Neuronal stem cell (in vitro differentiated cells): ENCODE measurements at regions not wholly inside any gene's neighbourhood (a gene's known extent, or its start where the extent isn't known, plus 50 kb on each side); places are given as distances from the start of the nearest gene placed in this dataset.
"Not testable (repeated sequence)": the region's sequence is repeated elsewhere in the genome, so short reads cannot be mapped to it uniquely, and the experiment has no call there.

Experiments
- DNase-seq: peaks from one replicate; pipeline ENCODE4 v3.0.0-alpha.2; 2013; ENCODE audit warnings: low spot score
- H2AFZ ChIP-seq: one replicate; pipeline ENCODE4 v1.6.1; 2013; ENCODE audit warnings: mild to moderate bottlenecking, low read length, inconsistent platforms
- H2AK5ac ChIP-seq: 2 replicates; pipeline ENCODE4 v1.6.1; 2013; ENCODE audit warnings: low read depth, mild to moderate bottlenecking, inconsistent platforms, low read length, moderate library complexity, mixed read lengths
- H2BK120ac ChIP-seq: 2 replicates; pipeline ENCODE4 v1.6.1; 2013; ENCODE audit warnings: low read depth, mild to moderate bottlenecking, inconsistent platforms, low read length, moderate library complexity, mixed read lengths
- H2BK12ac ChIP-seq: one replicate; pipeline ENCODE4 v1.6.1; 2013; ENCODE audit warnings: low read length, inconsistent platforms
- H2BK15ac ChIP-seq: 2 replicates; pipeline ENCODE4 v1.6.1; 2013; ENCODE audit warnings: mild to moderate bottlenecking, low read length, inconsistent platforms, mixed read lengths
- H2BK5ac ChIP-seq: one replicate; pipeline ENCODE4 v1.6.1; 2013; ENCODE audit warnings: inconsistent platforms, mild to moderate bottlenecking, low read length, moderate library complexity
- H3K14ac ChIP-seq: one replicate; pipeline ENCODE4 v1.6.1; 2013; ENCODE audit warnings: low read length, inconsistent platforms
- H3K18ac ChIP-seq: 2 replicates; pipeline ENCODE4 v1.6.1; 2013; ENCODE audit warnings: low read length, inconsistent platforms
- H3K23ac ChIP-seq: 2 replicates; pipeline ENCODE4 v1.6.1; 2013; ENCODE audit warnings: low read depth, mild to moderate bottlenecking, mixed read lengths, low read length, inconsistent platforms; ENCODE audit not compliant: poor library complexity
- H3K27ac ChIP-seq: replicated peaks from 3 replicates; pipeline ENCODE4 v1.5.1; 2013; ENCODE audit warnings: low read length, inconsistent platforms
- H3K27me3 ChIP-seq, 3 experiments: 2 replicates each; pipeline ENCODE4 v1.6.1; 2013; ENCODE audit warnings: low read length in 3 of 3, mild to moderate bottlenecking in 2 of 3, inconsistent platforms in 1 of 3, low read depth in 1 of 3, mixed read lengths in 1 of 3, moderate library complexity in 1 of 3; ENCODE audit not compliant: control insufficient read depth in 3 of 3, insufficient read depth in 3 of 3
- H3K36me3 ChIP-seq, 2 donors: replicated peaks in 1 of 2; 2 replicates each; pipeline ENCODE4 v1.6.1; 2013; ENCODE audit warnings: low read length in 2 of 2; ENCODE audit not compliant: control insufficient read depth in 2 of 2, insufficient read depth in 2 of 2
- H3K4ac ChIP-seq: 2 replicates; pipeline ENCODE4 v1.6.1; 2013; ENCODE audit warnings: inconsistent platforms, mild to moderate bottlenecking, low read length, moderate library complexity
- H3K4me1 ChIP-seq, 2 donors: 1 replicate in 1 of 2; 2 replicates in 1 of 2; pipeline ENCODE4 v1.6.1; 2013; ENCODE audit warnings: low read length in 2 of 2, low read depth in 1 of 2; ENCODE audit not compliant: control insufficient read depth in 2 of 2, insufficient read depth in 1 of 2
- H3K4me2 ChIP-seq: one replicate; pipeline ENCODE4 v1.6.1; 2013; ENCODE audit warnings: mild to moderate bottlenecking, low read length, inconsistent platforms; ENCODE audit not compliant: insufficient read depth, poor library complexity, severe bottlenecking
- H3K4me3 ChIP-seq, 2 donors: 2 replicates each; pipeline ENCODE4 v1.5.1; 2013; ENCODE audit warnings: low read length in 2 of 2, mild to moderate bottlenecking in 2 of 2, inconsistent platforms in 1 of 2, moderate library complexity in 1 of 2
- H3K79me1 ChIP-seq: one replicate; pipeline ENCODE4 v1.6.1; 2013; ENCODE audit warnings: low read depth, mild to moderate bottlenecking, inconsistent platforms, low read length, moderate library complexity
- H3K9ac ChIP-seq: one replicate; pipeline ENCODE4 v1.6.1; 2013; ENCODE audit warnings: mild to moderate bottlenecking, low read depth, low read length, inconsistent platforms; ENCODE audit not compliant: poor library complexity
- H3K9me3 ChIP-seq, 2 donors: replicated peaks in 1 of 2; 2 replicates each; pipeline versions ENCODE3 to v1.6.1; 2013; ENCODE audit warnings: low read length in 2 of 2, mild to moderate bottlenecking in 2 of 2, inconsistent platforms in 1 of 2, low read depth in 1 of 2, mixed read lengths in 1 of 2, moderate library complexity in 1 of 2; ENCODE audit not compliant: control insufficient read depth in 2 of 2, insufficient read depth in 1 of 2
- H4K8ac ChIP-seq: one replicate; pipeline ENCODE4 v1.6.1; 2013; ENCODE audit warnings: low read depth, mild to moderate bottlenecking, inconsistent platforms, low read length, moderate library complexity
- H4K91ac ChIP-seq: one replicate; pipeline ENCODE4 v1.6.1; 2013; ENCODE audit warnings: low read length, low read depth, mild to moderate bottlenecking, inconsistent platforms; ENCODE audit not compliant: poor library complexity
- WGBS, 2 donors: extraction: QIAGEN DNeasy Blood & Tissue Kit; methylation state at CpG; one replicate each; pipeline ENCODE4 v1.1.7; 2013; ENCODE audit warnings: missing lambda C conversion rate in 2 of 2, mixed read lengths in 1 of 2; ENCODE audit not compliant: insufficient read length in 2 of 2, insufficient replicate concordance in 1 of 2; ENCODE audit errors: extremely low coverage in 2 of 2; 5-methylcytosine and 5-hydroxymethylcytosine counted together

- Histone ChIP-seq H4K8ac (no peak overlapping the region), H3K9ac (no peak overlapping the region), H3K4me1 (peaks cover 0 to 4% of the 10 kb centered on the region in 2 donors), H3K9me3 (no peaks in the 10 kb centered on the region), H3K4me3 (no peak overlapping the region), H3K79me1 (no peaks in the 10 kb centered on the region), H3K18ac (no peak overlapping the region), H2BK15ac (peak overlapping the region; percentile 12), H2BK120ac (no peak overlapping the region), H4K91ac (no peak overlapping the region), H3K4me2 (peak overlapping the region; percentile 14), H2BK12ac (no peak overlapping the region), H2BK5ac (no peak overlapping the region), H2AK5ac (no peak overlapping the region), H3K27ac (no peak overlapping the region), H3K14ac (no peak overlapping the region), H3K23ac (no peak overlapping the region), H3K27me3 (no peaks in the 10 kb centered on the region), H2AFZ (no peak overlapping the region), H3K4ac (no peak overlapping the region), H3K36me3 (no peaks in the 10 kb centered on the region)
- no peak for DNase-seq
- no CpG with 5 or more reads among the region's 10 CpGs for WGBS, 2 donors
Measured at GRCh38 chr5:17374973-17375742, 122.9 kb upstream of the TAF11L2 start.

GRCh38 chr5:17375886-17376285 is 122.1 kb upstream of the TAF11L2 start:
- not testable (repeated sequence) for H3K9ac ChIP-seq, H2BK120ac ChIP-seq, H3K27ac ChIP-seq, H3K4me3 ChIP-seq, H3K23ac ChIP-seq, H4K91ac ChIP-seq, H4K8ac ChIP-seq, H3K79me1 ChIP-seq, H3K9me3 ChIP-seq, H3K4me2 ChIP-seq, H2BK12ac ChIP-seq, DNase-seq, H2BK5ac ChIP-seq, H2AFZ ChIP-seq, H3K14ac ChIP-seq, H2BK15ac ChIP-seq, H3K27me3 ChIP-seq, H3K18ac ChIP-seq, H2AK5ac ChIP-seq, H3K4ac ChIP-seq, H3K36me3 ChIP-seq, H3K4me1 ChIP-seq
- WGBS, 2 donors = no CpG with 5 or more reads among the region's 2 CpGs

GRCh38 chr5:17378346-17378997 is 119.6 kb upstream of the TAF11L2 start:
- no peak overlapping the region for H3K4ac ChIP-seq
- no peak for DNase-seq
- no peak overlapping the region for H2BK5ac ChIP-seq
- no peak overlapping the region for H4K8ac ChIP-seq
- H3K4me1 ChIP-seq = peaks cover 0 to 7% of the 10 kb centered on the region in 2 donors
- H3K27ac ChIP-seq = no peak overlapping the region
- H3K36me3 ChIP-seq = no peaks in the 10 kb centered on the region
- no peak overlapping the region for H2AK5ac ChIP-seq
- no peaks in the 10 kb centered on the region for H3K9me3 ChIP-seq
- H3K18ac ChIP-seq = no peak overlapping the region
- no peak overlapping the region for H3K4me3 ChIP-seq
- H3K23ac ChIP-seq = no peak overlapping the region
- no peak overlapping the region for H3K4me2 ChIP-seq
- no peak overlapping the region for H2AFZ ChIP-seq
- no peak overlapping the region for H4K91ac ChIP-seq
- H3K27me3 ChIP-seq = no peaks in the 10 kb centered on the region
- H2BK15ac ChIP-seq = no peak overlapping the region
- WGBS, 2 donors = no CpG with 5 or more reads among the region's 6 CpGs
- H3K79me1 ChIP-seq = no peaks in the 10 kb centered on the region
- no peak overlapping the region for H2BK120ac ChIP-seq
- no peak overlapping the region for H3K9ac ChIP-seq
- H2BK12ac ChIP-seq = no peak overlapping the region
- H3K14ac ChIP-seq = no peak overlapping the region

GRCh38 chr5:17379100-17379951 is 118.7 kb upstream of the TAF11L2 start:
- Histone ChIP-seq H4K91ac (no peak overlapping the region), H2BK15ac (no peak overlapping the region), H4K8ac (no peak overlapping the region), H3K36me3 (no peaks in the 10 kb centered on the region), H3K27ac (no peak overlapping the region), H3K4me3 (no peak overlapping the region), H2BK120ac (no peak overlapping the region), H3K18ac (no peak overlapping the region), H3K79me1 (no peaks in the 10 kb centered on the region), H2BK5ac (no peak overlapping the region), H2AK5ac (no peak overlapping the region), H3K9ac (no peak overlapping the region), H3K9me3 (no peaks in the 10 kb centered on the region), H3K27me3 (no peaks in the 10 kb centered on the region), H3K14ac (no peak overlapping the region), H2AFZ (no peak overlapping the region), H3K4me1 (peaks cover 0 to 4% of the 10 kb centered on the region in 2 donors), H3K4ac (no peak overlapping the region), H3K4me2 (no peak overlapping the region), H3K23ac (no peak overlapping the region), H2BK12ac (no peak overlapping the region)
- no CpG with 5 or more reads among the region's 7 CpGs for WGBS, 2 donors
- DNase-seq = no peak
